CD4-positive, alpha-beta T cell treated with Interleukin-4 for 1 hour (primary cell): ENCODE measurements at regions not wholly inside any gene's neighbourhood (a gene's known extent, or its start where the extent isn't known, plus 50 kb on each side); places are given as distances from the start of the nearest gene placed in this dataset.

Source experiments
- DNase-seq, 2 donors: peaks; one replicate each; pipeline ENCODE4 v3.0.0-alpha.2; 2020 to 2022

DNA sequence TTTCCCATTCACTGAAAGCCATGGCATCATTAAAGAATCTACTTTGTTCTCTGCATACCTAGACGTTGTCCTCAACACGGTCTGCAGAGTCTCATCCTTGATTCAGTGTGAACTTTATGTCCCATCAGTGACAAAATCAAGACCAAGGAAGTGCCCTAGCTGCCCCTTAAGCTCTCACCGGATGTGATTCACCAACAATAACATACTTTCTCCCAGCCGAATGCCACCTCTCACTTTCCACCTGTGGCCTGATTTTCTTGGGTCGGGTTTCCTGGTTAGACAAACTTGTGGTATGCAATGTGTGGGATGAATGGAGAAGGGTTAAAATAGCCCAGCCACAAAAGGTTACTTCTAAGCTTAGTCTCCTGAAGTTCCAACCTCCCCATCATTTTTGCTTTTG lies 145.3 kb upstream of the PAPPA start:
- DNase-seq: no peak

- no peak for DNase-seq
Measured at GRCh38 chr9:116009420-116009819, 144.2 kb upstream of the PAPPA start.

GRCh38 chr9:116015855-116016254 lies 137.7 kb upstream of the PAPPA start:
- no peak for DNase-seq

DNA sequence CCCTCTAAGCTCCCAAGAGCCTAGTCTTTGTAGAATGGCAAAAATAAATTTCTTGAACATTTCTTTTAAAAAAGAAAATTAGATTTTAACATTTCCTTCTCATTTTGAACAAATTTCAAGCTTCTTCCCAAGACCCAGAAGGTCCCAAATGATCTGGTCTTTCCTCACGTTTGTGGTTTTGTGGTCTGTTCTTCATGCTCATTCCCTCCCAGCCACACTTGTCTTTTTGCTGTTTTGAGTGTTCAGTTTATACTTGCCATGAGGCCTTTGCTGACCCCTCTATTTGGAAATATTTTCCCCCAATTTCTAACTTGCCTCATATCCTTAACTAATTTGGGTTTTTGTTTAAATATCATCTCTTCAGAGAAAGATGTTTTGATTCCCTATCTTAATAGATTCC lies 133.4 kb upstream of the PAPPA start:
- DNase-seq: no peak

GRCh38 chr9:116020801-116021200 lies 132.8 kb upstream of the PAPPA start:
- DNase-seq: no peak

DNA sequence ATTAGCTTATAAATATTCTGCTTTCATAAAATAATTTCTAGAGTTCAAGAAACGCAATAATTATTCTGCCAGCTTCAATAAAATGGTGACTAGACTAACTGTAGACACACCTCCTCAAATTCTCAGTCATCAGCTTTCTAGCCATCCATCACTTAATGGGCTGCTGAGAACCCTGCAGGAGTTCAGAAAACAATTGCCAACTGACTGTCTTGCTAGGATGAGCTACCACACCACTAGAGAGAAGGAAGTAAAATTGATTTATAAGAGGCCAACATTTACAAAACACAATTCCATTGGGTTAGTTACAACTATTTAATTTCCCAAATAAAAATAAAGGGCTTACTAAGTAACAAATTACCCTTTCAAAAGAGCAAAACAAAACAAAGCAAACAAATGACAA lies 126.5 kb upstream of the PAPPA start:
- no peak for DNase-seq

DNA sequence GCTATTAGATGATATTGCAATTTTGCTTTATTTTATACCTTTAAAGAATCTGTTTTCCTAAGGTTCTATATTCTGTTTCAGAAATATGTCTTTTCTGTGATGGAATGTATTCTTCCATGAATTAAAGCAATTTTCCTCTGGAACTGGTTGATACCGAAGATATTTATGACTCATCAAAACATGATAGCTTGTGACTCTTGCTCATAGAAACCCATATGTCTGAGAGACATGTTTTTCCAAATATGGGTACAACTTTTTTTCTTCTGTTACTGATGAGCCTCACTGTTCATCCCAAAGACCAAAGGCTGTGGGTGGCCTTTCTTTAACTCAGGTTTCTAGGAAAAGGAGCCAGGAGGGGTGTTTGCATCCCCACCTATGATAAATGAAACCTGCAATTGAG lies 126.1 kb upstream of the PAPPA start:
- DNase-seq: no peak

DNA sequence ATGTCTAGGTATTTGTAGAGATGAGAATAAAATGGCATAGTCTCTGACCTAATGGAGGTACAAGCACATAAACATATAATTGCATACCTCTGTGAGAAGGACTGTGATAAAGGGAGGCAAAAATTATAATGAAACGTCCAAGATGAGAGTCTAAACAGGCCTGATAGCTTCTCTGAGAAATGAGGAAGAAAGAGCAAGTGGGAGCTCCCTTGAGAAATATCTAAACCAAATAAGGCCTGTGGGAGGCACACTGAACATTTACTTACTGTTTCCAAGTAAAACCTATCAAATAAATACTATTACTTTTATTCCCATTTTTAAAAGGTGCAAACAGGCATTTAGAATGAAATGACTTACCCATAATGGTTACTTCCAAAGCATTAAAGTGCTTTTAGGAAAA lies 125.6 kb upstream of the PAPPA start:
- DNase-seq: no peak

DNA sequence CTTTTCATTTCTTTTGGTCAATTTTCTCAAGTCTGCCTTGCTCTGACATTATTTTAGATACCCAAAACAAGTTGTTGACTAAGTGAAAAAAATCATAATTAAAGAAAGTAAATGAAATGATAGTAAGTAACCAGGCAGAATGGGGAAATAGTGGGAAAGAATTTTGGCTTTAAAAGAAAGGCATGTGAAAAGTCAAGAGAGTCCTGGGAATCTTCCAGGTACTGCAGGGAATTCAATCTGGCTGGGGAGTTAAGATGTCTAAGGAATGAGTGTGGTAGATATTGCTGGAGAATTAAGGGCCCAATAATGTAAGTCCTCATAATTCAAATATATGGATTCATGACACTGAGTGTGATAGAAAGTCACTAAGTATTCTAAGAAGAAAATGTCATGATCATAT lies 123.1 kb upstream of the PAPPA start:
- no peak for DNase-seq

GRCh38 chr9:116032683-116033440 lies 120.7 kb upstream of the PAPPA start:
- no peak for DNase-seq

DNA sequence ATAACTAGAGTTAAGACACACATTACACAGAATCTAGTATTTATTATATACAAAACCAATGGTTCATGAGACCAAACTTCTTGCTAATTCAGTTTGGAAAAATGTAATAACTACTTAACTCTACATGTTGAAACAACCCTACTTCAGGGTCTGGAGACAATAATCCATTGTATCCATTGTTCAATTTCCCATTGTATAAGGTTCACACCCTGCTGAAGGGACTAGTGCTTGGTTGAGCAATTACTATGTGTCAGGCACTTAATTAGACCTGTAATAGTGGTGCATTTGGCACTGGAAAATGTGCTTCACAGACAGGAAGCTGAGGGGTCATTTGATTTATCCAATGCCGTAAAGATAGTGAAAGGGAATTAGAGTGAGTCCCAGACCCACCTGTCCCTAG lies 114.3 kb upstream of the PAPPA start:
- DNase-seq: no peak

DNA sequence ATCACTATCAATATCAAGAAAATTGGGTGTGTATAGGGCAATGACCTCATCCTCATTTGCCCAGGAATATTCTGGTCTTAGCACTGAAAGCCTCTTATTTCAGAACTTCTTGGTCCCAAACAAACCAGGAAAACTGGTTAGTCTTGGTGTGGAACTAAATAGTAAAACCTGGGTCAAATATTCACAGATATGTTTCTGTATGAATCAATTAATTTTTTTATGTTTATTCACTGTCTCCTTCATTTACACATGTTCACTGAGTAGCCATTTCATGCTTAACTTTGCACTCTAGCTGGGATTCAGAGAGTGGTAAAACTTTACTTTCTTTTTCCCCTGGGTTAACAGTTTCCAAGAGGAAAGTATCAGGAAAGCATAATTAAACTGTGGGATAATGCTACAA lies 113.7 kb upstream of the PAPPA start:
- no peak for DNase-seq

- no peak for DNase-seq
Measured at GRCh38 chr9:116042321-116042720, 111.3 kb upstream of the PAPPA start.

DNA sequence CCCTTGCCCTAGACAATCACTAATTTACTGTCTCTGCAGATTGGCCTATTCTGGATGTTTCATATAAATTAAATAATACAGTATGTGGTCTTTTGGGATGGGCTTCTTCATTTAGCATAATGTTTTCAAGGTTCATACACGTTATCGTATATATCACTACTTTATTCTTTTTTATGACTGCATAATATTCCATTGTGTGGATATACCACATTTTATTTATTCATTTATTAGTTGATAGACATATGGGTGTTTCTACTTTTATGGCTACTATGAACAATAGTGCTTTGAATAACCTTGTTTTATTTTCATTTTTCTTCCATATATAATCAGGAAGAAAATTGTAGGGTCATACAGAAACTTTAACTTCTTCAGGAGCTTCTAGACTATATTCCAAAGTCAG lies 108.5 kb upstream of the PAPPA start:
- DNase-seq: no peak

DNA sequence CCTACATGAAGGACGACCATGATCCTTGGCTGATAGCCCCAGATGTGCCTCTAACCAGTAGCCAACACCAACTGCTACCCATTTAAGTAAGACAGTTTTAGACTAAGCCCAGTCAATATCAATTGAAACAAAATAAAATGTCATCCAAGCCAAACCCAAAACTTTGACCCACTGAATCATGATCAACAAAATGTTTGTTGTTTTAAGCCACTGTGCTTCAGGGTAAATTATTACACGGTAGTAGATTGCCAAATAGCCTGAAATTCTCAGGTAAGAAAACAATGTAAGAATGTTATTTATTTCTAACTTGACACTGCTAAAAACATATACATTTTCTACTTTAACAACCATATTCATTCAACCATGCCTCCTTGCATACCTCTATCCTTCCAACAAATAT lies 105.5 kb upstream of the PAPPA start:
- no peak for DNase-seq

- DNase-seq: no peak
Measured at GRCh38 chr9:116049456-116049855, 104.1 kb upstream of the PAPPA start.

DNA sequence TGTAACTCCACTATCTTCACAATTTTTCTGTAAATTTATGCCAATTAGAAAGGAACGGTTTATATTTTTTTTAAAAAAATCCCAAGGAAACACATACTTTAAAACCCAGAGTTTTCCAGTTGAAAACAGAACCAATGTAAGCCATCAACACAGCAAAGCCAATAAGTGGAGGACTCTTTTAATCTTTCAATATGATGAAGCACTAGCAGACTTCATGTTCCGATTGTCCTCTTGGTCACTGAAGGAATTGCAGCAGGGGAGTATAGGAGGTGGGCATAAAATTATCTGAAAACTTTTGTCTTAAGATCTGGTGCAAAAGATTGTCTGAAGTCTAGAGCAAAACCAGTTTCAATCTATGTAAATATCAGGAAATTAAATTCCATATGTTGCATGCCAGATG lies 102.1 kb upstream of the PAPPA start:
- DNase-seq: no peak

DNA sequence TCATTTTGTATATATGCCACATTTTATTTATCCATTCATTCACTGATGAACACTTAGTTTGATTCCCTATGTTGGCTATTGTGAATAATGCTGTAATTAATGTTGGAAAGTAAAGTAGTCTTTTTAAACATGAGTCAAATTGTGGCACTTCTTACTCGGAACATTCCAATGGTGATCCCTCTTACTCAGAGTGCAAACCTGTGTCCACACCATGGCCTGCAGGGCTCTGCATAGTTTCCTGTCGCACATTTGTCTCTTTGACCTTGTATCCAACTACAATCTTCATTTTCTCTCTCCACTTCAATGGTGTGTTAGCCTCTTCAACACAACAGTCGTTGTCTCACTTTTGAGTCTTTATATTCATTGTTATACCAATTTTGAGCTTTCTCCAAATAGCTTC lies 98.1 kb upstream of the PAPPA start:
- no peak for DNase-seq

DNA sequence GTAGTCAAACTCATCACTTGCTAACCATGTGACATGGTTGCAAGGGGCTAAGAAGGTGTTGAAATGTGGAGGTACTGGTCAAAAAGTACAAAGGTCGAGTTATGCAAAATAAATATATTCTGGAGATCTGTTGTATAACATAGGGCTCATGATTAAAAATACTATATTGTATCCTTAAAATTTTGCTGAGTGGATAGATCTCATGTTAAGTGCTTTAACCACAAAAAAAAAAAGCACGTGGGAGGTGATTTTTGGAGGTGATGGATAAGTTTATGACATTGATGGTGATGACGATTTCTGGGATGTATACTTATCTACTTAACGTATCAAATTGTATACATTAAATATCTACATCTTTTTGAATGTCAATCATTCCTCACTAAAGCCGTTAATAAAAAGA lies 96.2 kb upstream of the PAPPA start:
- no peak for DNase-seq

DNA sequence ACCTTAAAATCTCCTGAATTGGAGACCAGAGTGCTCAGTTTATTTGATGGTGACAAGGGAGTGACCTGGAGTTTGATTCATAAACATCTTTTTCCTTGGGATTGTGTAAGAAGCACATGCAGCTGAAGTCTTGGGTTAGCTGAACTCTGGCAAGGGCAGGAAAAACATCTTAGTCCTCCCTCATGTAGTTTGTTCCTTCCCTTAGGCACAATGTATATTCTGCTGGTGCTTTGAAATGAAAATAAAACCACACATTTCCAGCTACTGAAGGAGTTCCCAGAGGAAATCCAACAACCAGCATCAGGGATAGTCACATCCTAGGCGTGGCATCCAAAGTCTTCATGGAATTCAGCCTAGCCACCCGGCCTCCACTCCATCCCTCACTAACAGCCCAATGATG lies 95.2 kb upstream of the PAPPA start:
- DNase-seq: no peak

DNA sequence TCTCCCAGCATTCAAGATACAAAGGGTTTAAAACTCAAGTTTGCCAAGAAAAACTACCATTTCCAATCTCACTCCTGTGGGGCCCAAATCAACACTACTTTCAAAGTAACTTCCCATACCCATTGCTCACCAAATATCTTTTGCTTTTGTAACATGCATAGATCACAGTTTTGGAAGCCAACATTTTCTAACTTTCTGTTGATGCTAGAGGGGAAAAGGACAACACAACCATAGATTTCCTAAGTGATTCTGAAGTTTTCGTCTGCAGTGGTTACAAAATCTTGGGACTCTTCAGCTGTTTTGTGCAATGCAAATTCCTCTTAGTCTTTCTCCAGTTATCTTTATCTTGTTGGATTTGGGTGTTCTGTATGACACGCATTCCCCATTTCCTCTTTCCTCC lies 94.1 kb upstream of the PAPPA start:
- no peak for DNase-seq

DNA sequence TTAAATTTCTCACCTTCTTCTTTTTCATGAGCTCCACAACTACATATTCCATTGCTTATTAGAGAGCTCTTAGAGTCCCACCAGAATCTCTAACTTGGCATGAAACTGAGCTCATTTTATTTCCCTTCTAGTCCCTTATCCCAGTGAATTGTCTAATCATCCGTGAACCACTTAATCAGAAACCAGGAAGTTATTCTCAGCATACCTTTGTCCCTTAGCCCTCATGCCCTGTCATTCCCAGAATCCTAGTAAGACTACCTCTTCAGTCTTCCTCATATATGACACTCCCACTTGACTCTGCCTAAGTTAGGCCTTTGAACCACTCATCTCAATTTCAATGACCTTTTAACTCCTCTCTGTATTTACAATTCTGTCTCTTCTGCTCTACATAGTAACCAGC lies 93.0 kb upstream of the PAPPA start:
- no peak for DNase-seq

DNA sequence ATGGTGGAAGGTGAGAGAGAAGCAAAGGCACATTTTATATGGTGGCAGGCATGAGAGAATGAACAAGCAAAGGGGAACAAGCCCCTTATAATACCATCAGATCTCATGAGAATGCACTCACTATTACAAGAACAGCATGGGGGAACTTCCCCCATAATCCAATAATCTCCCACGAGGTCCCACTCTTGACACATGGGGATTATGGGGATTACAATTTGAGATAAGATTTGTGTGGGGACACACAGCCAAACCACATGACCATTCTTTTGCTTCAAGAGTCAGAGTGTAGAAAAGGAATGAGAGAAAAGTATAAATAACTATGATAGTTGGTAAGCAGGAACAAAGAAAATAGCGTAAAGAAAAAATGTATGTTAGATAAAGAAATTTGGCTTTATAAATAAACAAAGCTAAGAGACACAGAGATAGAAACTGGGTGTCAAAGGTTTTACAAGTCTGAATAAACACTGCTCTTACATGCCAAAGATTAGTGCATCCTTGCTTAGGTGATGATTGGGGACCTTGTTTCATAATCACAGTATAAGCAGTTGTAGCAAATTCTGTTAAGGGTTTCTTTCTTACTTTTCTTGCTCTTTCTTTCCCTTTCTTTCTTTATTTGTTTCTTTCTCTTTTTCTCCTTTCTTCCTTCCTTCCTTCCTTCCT lies 91.9 kb upstream of the PAPPA start:
- DNase-seq: no peak

DNA sequence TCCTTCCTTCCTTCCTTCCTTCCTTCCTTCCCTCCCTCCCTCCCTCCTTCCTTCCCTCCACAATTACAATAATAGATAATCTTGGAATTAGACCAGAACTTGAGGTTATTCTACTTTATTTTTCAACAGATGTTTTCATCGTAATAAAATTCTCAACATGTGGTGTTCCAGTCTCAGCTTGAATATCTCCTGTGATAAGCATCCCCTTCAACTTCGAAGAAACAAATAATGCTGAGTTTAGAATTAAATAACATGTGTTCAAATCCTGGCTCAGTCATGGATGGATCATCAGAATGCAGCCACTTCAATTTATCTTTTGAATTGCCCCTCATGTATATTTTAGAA lies 91.4 kb upstream of the PAPPA start:
- no peak for DNase-seq

DNA sequence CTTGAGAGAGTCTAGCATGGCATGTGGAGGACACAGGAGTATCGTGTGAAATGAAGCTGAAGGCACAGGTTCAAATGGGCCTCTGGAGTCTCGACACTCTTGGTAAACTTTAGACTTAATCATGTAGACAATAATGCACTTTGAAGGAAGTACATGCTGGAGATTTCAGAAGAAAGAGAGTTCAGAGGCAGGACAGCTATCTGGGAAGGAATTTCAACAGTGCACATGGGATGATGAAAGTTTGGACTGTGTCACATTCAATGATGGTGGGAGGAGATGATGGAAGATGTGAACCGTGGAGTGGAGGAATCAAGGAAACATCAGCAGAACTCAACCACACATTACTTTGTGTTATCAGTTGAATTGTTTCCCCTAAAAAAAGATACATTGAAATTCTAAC lies 88.6 kb upstream of the PAPPA start:
- no peak for DNase-seq
